PFSK-1 (cell line): ENCODE measurements at regions not wholly inside any gene's neighbourhood (a gene's known extent, or its start where the extent isn't known, plus 50 kb on each side); places are given as distances from the start of the nearest gene placed in this dataset.

Experiments
- POLR2AphosphoS5 ChIP-seq: IDR thresholded peaks from 2 replicates; pipeline ENCODE4 v1.6.1; 2012; ENCODE audit warnings: low read depth, mild to moderate bottlenecking, control low read depth, low read length, moderate library complexity
- SIN3A ChIP-seq: IDR thresholded peaks from 2 replicates; pipeline ENCODE4 v1.6.1; 2012; ENCODE audit warnings: mild to moderate bottlenecking, low read length, moderate library complexity, borderline replicate concordance; ENCODE audit not compliant: insufficient read depth

DNA sequence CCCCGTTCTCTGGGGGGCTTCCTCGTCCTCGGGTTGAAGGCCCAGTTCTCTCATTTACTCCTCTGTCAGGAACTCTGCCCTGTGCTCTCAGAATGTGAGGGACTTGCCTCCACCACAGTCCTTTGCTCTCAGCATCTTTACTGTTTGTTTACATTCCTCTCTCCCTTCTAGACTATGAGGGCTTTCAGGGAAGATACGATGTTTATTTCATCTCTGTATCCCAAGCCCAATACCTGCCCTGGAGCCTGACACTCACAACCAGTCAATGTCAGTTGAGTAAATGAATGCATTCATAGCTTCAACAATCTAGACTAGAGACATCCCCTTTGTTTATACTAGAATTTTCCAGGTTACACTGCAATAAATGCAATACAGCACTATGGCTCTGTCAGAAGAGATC lies 409.6 kb upstream of the CDH11 start:
- no peak for TF ChIP-seq SIN3A
- no peak for TF ChIP-seq POLR2AphosphoS5
